Liver (tissue), 8 donors: ENCODE measurements at regions not wholly inside any gene's neighbourhood (a gene's known extent, or its start where the extent isn't known, plus 50 kb on each side); places are given as distances from the start of the nearest gene placed in this dataset.

Experiments
- DNase-seq: peaks from one replicate; pipeline ENCODE4 v3.0.0-alpha.2; 2017; ENCODE audit warnings: low spot score
- H3K27ac ChIP-seq, 2 donors: one replicate each; pipeline ENCODE4 v1.7.0; 2013; ENCODE audit warnings: inconsistent platforms in 2 of 2, low read length in 2 of 2, control low read depth in 1 of 2, low read depth in 1 of 2, mild to moderate bottlenecking in 1 of 2
- H3K27me3 ChIP-seq, 4 donors: one replicate each; pipeline versions ENCODE4 v1.6.1 to v1.7.0; 2013; ENCODE audit warnings: low read length in 3 of 4, inconsistent platforms in 1 of 4, mild to moderate bottlenecking in 1 of 4, moderate library complexity in 1 of 4; ENCODE audit not compliant: control insufficient read depth in 4 of 4, insufficient read depth in 4 of 4
- H3K36me3 ChIP-seq, 4 donors: one replicate each; pipeline versions ENCODE4 v1.6.1 to v1.7.0; 2013; ENCODE audit warnings: low read length in 3 of 4, mild to moderate bottlenecking in 3 of 4, low read depth in 1 of 4, moderate library complexity in 1 of 4; ENCODE audit not compliant: control insufficient read depth in 4 of 4, insufficient read depth in 3 of 4
- H3K4me1 ChIP-seq, 4 donors: one replicate each; pipeline versions ENCODE4 v1.6.1 to v1.7.0; 2013; ENCODE audit warnings: low read length in 3 of 4, mild to moderate bottlenecking in 3 of 4, moderate library complexity in 1 of 4; ENCODE audit not compliant: control insufficient read depth in 4 of 4, insufficient read depth in 4 of 4
- H3K4me3 ChIP-seq, 3 donors: one replicate each; pipeline versions ENCODE4 v1.6.1 to v1.7.0; 2013; ENCODE audit warnings: low read length in 3 of 3, control low read depth in 1 of 3, low read depth in 1 of 3, mild to moderate bottlenecking in 1 of 3
- H3K9ac ChIP-seq, 2 donors: one replicate each; pipeline ENCODE4 v1.7.0; 2013; ENCODE audit warnings: low read length in 2 of 2, mild to moderate bottlenecking in 2 of 2, moderate library complexity in 2 of 2, control low read depth in 1 of 2, low read depth in 1 of 2
- H3K9me3 ChIP-seq, 4 donors: one replicate each; pipeline versions ENCODE4 v1.6.1 to v1.7.0; 2013; ENCODE audit warnings: low read length in 3 of 4; ENCODE audit not compliant: control insufficient read depth in 4 of 4
- EGR1 ChIP-seq, 2 donors: IDR thresholded peaks; 2 replicates each; pipeline ENCODE4 v1.6.1; 2016 to 2018; ENCODE audit warnings: antibody characterized with exemption in 2 of 2, low read depth in 2 of 2
- FOXA1 ChIP-seq: IDR thresholded peaks from 2 replicates; pipeline ENCODE4 v1.6.1; 2016; ENCODE audit warnings: antibody characterized with exemption
- FOXA2 ChIP-seq: IDR thresholded peaks from 2 replicates; pipeline ENCODE4 v1.6.1; 2016; ENCODE audit warnings: antibody characterized with exemption
- GABPA ChIP-seq, 2 donors: IDR thresholded peaks in 1 of 2; conservative IDR thresholded peaks in 1 of 2; 2 replicates each; pipeline ENCODE4 v1.6.1; 2016; ENCODE audit warnings: antibody characterized with exemption in 2 of 2, mild to moderate bottlenecking in 1 of 2, moderate library complexity in 1 of 2
- HNF4A ChIP-seq, 2 donors: conservative IDR thresholded peaks; 2 replicates each; pipeline ENCODE4 v1.6.1; 2016; ENCODE audit warnings: antibody characterized with exemption in 2 of 2, mild to moderate bottlenecking in 2 of 2
- HNF4G ChIP-seq: IDR thresholded peaks from 2 replicates; pipeline ENCODE4 v1.6.1; 2016; ENCODE audit warnings: antibody characterized with exemption
- JUND ChIP-seq, 2 donors: IDR thresholded peaks; 2 replicates each; pipeline ENCODE4 v1.6.1; 2016; ENCODE audit warnings: antibody characterized with exemption in 2 of 2
- RAD21 ChIP-seq, 2 donors: IDR thresholded peaks; 2 replicates each; pipeline ENCODE4 v1.6.1; 2016; ENCODE audit warnings: antibody characterized with exemption in 2 of 2, mild to moderate bottlenecking in 2 of 2
- RXRA ChIP-seq, 2 donors: IDR thresholded peaks; 2 replicates each; pipeline ENCODE4 v1.6.1; 2017 to 2018; ENCODE audit warnings: antibody characterized with exemption in 2 of 2, mild to moderate bottlenecking in 1 of 2
- SP1 ChIP-seq: IDR thresholded peaks from 2 replicates; pipeline ENCODE4 v1.6.1; 2018; ENCODE audit warnings: antibody characterized with exemption, mild to moderate bottlenecking
- TAF1 ChIP-seq: conservative IDR thresholded peaks from 2 replicates; pipeline ENCODE4 v1.6.1; 2016; ENCODE audit warnings: antibody characterized with exemption, mild to moderate bottlenecking
- YY1 ChIP-seq: IDR thresholded peaks from 2 replicates; pipeline ENCODE4 v1.6.1; 2016; ENCODE audit warnings: antibody characterized with exemption, mild to moderate bottlenecking
- WGBS: extraction: QIAGEN DNeasy Blood & Tissue Kit; methylation state at CpG from one replicate; pipeline ENCODE4 v1.1.7; 2013; 5-methylcytosine and 5-hydroxymethylcytosine counted together
- TF ChIP-seq, protein P1 (sequence below): fragments of 150-350 bp; IDR thresholded peaks from 2 replicates; pipeline ENCODE4 v1.5.1; 2017; ENCODE audit warnings: improper control_type of control experiment, low read depth, low read length; ENCODE audit not compliant: missing input control
- TF ChIP-seq, protein P2 (sequence below): IDR thresholded peaks from 2 replicates; pipeline ENCODE4 v1.6.1; 2016; ENCODE audit warnings: antibody characterized with exemption
- TF ChIP-seq, protein P3 (sequence below): IDR thresholded peaks from 2 replicates; pipeline ENCODE4 v1.6.1; 2016; ENCODE audit warnings: antibody characterized with exemption, mild to moderate bottlenecking
- donor health status: healthy.
- donor health status: healthy.
- donor health status: healthy.
- donor health status: healthy.
- donor health status: healthy.

DNA sequence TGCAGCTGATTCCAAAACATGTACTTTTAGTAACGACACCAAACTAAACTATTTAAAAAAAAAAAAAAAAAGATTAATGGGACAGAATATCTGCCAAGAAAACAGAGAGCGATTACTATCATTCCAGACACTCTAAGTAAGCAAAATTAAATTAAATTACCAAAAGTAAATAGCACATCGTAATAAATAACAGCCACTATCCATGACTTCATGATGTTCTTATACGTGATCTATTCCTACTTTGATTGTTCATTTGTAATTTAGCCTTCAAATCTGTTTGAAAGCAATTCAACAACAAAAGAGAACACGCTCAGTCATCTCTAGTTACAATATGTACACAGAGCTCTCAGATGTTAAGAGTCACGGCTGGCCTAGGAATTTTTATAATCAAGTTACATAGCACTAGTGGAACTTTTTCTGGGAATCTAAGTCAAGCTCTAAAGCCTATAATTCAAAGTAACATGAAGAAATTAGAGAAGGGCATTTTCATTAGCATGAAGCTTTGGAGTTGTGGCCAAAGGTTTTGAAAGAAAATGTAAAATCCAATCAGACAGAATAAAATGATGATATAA is 241.7 kb upstream of the NEBL start:
- DNase-seq: no peak

DNA sequence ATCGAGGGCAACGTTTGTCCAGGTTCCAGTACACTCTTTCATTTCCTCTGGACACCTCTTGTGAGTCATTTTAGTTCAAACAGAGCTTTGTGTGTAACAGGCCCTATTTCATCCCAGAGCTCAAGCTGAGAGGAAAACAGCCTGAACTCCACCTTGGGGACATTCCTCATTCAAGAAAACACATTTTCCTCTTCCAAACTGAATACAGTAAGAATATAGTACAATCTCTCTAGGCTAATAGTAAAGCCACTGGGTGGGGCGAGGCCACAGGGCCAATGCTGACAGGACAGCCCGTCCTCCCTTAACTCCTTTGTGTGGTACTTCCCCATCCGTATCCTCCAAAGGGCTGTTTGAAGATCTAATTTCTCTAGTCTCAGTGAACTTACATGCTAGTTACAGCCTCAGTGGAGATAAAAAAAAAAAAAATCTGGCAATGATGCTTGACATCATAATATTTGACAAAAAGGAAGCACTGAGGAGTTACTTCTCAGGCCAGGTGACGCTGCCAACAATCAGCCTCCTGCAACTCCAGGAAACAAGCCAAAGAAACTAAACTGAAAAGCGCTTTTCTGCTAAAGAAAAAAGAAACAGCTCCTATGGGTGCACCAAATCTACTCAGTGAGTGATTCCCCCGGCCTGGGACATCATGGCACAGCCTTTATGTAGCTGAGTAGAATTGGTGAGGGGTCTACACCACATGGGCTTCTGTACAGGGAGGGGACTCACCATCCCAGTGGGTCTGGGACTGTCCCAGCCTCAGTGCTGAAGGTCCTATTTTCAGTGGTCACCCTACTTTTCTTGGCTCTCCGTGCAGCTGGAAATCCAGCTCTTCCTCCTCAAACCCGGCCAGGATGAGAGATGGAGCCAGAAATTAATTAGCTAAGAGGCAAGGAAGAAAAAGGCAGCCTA is 238.2 kb upstream of the NEBL start:
- H3K9me3 ChIP-seq: no peaks in the 10 kb centered on the region
- DNase-seq: no peak
- no peaks in the 10 kb centered on the region for H3K4me1 ChIP-seq
- H3K4me3 ChIP-seq: no peak overlapping the region
- no peak overlapping the region for H3K27ac ChIP-seq
- H3K36me3 ChIP-seq: no peaks in the 10 kb centered on the region
- H3K9ac ChIP-seq: no peak overlapping the region
- WGBS: 72% methylated on average over 10 of the region's 10 CpGs
- no peaks in the 10 kb centered on the region for H3K27me3 ChIP-seq
- no peak for TF ChIP-seq YY1
- TF ChIP-seq TAF1: no peak
- TF ChIP-seq FOXA2: no peak
- TF ChIP-seq SP1: no peak
- TF ChIP-seq, protein P1, sequence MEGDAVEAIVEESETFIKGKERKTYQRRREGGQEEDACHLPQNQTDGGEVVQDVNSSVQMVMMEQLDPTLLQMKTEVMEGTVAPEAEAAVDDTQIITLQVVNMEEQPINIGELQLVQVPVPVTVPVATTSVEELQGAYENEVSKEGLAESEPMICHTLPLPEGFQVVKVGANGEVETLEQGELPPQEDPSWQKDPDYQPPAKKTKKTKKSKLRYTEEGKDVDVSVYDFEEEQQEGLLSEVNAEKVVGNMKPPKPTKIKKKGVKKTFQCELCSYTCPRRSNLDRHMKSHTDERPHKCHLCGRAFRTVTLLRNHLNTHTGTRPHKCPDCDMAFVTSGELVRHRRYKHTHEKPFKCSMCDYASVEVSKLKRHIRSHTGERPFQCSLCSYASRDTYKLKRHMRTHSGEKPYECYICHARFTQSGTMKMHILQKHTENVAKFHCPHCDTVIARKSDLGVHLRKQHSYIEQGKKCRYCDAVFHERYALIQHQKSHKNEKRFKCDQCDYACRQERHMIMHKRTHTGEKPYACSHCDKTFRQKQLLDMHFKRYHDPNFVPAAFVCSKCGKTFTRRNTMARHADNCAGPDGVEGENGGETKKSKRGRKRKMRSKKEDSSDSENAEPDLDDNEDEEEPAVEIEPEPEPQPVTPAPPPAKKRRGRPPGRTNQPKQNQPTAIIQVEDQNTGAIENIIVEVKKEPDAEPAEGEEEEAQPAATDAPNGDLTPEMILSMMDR: no peak
- no peak for TF ChIP-seq RAD21 (IDR thresholded peaks at IDR 0.05)
- TF ChIP-seq EGR1 (IDR thresholded peaks at IDR 0.05; ENCODE audit: low read depth in 2 of 2): no peak

More for the DNA sequence above, 241.7 kb upstream of the NEBL start:
- Histone ChIP-seq H3K9ac (no peak overlapping the region), H3K27ac (no peak overlapping the region), H3K4me3 (no peak overlapping the region), H3K4me1 (no peaks in the 10 kb centered on the region), H3K9me3 (no peaks in the 10 kb centered on the region), H3K27me3 (no peaks in the 10 kb centered on the region), H3K36me3 (no peaks in the 10 kb centered on the region)
- WGBS: 78% methylated on average over 6 of the region's 6 CpGs
- TF ChIP-seq EGR1 (IDR thresholded peaks at IDR 0.05; ENCODE audit: low read depth in 2 of 2) (no peak), TAF1 (no peak), FOXA2 (no peak), HNF4G (no peak), GABPA (IDR thresholded peaks at IDR 0.05 in 1 of 2, conservative IDR thresholded peaks at IDR 0.05 in 1 of 2) (no peak), FOXA1 (no peak), RXRA (IDR thresholded peaks at IDR 0.05) (no peak), JUND (IDR thresholded peaks at IDR 0.05) (no peak), HNF4A (conservative IDR thresholded peaks at IDR 0.05) (no peak)
- TF ChIP-seq, protein P2, sequence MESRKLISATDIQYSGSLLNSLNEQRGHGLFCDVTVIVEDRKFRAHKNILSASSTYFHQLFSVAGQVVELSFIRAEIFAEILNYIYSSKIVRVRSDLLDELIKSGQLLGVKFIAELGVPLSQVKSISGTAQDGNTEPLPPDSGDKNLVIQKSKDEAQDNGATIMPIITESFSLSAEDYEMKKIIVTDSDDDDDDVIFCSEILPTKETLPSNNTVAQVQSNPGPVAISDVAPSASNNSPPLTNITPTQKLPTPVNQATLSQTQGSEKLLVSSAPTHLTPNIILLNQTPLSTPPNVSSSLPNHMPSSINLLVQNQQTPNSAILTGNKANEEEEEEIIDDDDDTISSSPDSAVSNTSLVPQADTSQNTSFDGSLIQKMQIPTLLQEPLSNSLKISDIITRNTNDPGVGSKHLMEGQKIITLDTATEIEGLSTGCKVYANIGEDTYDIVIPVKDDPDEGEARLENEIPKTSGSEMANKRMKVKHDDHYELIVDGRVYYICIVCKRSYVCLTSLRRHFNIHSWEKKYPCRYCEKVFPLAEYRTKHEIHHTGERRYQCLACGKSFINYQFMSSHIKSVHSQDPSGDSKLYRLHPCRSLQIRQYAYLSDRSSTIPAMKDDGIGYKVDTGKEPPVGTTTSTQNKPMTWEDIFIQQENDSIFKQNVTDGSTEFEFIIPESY: no peak
- TF ChIP-seq, protein P3, sequence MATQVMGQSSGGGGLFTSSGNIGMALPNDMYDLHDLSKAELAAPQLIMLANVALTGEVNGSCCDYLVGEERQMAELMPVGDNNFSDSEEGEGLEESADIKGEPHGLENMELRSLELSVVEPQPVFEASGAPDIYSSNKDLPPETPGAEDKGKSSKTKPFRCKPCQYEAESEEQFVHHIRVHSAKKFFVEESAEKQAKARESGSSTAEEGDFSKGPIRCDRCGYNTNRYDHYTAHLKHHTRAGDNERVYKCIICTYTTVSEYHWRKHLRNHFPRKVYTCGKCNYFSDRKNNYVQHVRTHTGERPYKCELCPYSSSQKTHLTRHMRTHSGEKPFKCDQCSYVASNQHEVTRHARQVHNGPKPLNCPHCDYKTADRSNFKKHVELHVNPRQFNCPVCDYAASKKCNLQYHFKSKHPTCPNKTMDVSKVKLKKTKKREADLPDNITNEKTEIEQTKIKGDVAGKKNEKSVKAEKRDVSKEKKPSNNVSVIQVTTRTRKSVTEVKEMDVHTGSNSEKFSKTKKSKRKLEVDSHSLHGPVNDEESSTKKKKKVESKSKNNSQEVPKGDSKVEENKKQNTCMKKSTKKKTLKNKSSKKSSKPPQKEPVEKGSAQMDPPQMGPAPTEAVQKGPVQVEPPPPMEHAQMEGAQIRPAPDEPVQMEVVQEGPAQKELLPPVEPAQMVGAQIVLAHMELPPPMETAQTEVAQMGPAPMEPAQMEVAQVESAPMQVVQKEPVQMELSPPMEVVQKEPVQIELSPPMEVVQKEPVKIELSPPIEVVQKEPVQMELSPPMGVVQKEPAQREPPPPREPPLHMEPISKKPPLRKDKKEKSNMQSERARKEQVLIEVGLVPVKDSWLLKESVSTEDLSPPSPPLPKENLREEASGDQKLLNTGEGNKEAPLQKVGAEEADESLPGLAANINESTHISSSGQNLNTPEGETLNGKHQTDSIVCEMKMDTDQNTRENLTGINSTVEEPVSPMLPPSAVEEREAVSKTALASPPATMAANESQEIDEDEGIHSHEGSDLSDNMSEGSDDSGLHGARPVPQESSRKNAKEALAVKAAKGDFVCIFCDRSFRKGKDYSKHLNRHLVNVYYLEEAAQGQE: no peak
- TF ChIP-seq, protein P1: no peak
